IMR-90 (cell line): ENCODE measurements at regions not wholly inside any gene's neighbourhood (a gene's known extent, or its start where the extent isn't known, plus 50 kb on each side); places are given as distances from the start of the nearest gene placed in this dataset.

Experiments used
- ATAC-seq: fragments of 200-7000 bp; cut with Tn5 transposase; 2 replicates; pipeline ENCODE4 v1.9.1; 2020; ENCODE audit warnings: low read depth, mild to moderate bottlenecking, moderate library complexity
- BruUV-seq: library from RNA; stranded (reverse); fragments of 400-500 nt; replicated peaks from 2 replicates; lab custom pipeline; 2021; lab: Mats Ljungman, UMichigan
- CTCF ChIA-PET: fragments of 300-600 bp; formaldehyde crosslinking; extraction: SDS; loops from one replicate; lab custom pipeline; 2021; ENCODE audit warnings: antibody characterized with exemption; lab: Yijun Ruan, JAX
- POLR2A ChIA-PET: fragments of 300-600 bp; sonication (Branson Sonifier 250); formaldehyde crosslinking; loops from one replicate; lab custom pipeline; 2022; ENCODE audit warnings: antibody characterized with exemption; ENCODE audit not compliant: unreplicated experiment; lab: Charles Lee
- DNase-seq: peaks from one replicate; pipeline ENCODE4 v3.0.0; 2013
- H2AFZ ChIP-seq: replicated peaks from 2 replicates; pipeline ENCODE3; 2013; ENCODE audit warnings: low read length, mild to moderate bottlenecking; ENCODE audit not compliant: poor library complexity
- H2AK5ac ChIP-seq: 2 replicates; pipeline ENCODE4 v1.6.1; 2013; ENCODE audit warnings: low read depth, low read length, inconsistent platforms
- H2AK9ac ChIP-seq: replicated peaks from 2 replicates; pipeline ENCODE3; 2013; ENCODE audit warnings: mild to moderate bottlenecking, low read depth, low read length, moderate library complexity; ENCODE audit not compliant: poor library complexity
- H2BK120ac ChIP-seq: 2 replicates; pipeline ENCODE4 v1.6.1; 2013; ENCODE audit warnings: low read depth, low read length, inconsistent platforms
- H2BK15ac ChIP-seq: 3 replicates; pipeline ENCODE4 v1.6.1; 2013; ENCODE audit warnings: low read depth, low read length, inconsistent platforms
- H2BK20ac ChIP-seq: 2 replicates; pipeline ENCODE4 v1.6.1; 2013; ENCODE audit warnings: low read depth, mild to moderate bottlenecking, inconsistent platforms, low read length, moderate library complexity
- H2BK5ac ChIP-seq: 2 replicates; pipeline ENCODE4 v1.6.1; 2013; ENCODE audit warnings: mild to moderate bottlenecking, low read depth, low read length, inconsistent platforms; ENCODE audit not compliant: poor library complexity, severe bottlenecking
- H3K14ac ChIP-seq: replicated peaks from 2 replicates; pipeline ENCODE4 v1.6.1; 2013; ENCODE audit warnings: low read depth, low read length, inconsistent platforms
- H3K18ac ChIP-seq: 2 replicates; pipeline ENCODE4 v1.6.1; 2013; ENCODE audit warnings: low read depth, low read length, control low read depth
- H3K23ac ChIP-seq: 2 replicates; pipeline ENCODE4 v1.6.1; 2013; ENCODE audit warnings: low read depth, low read length, inconsistent platforms
- H3K27ac ChIP-seq: 2 replicates; pipeline ENCODE4 v1.5.1; 2013; ENCODE audit warnings: mild to moderate bottlenecking, control low read depth, low read length; ENCODE audit not compliant: insufficient read depth
- H3K27me3 ChIP-seq: 2 replicates; pipeline ENCODE4 v1.6.1; 2013; ENCODE audit warnings: low read length; ENCODE audit not compliant: control insufficient read depth, insufficient read depth
- H3K36me3 ChIP-seq: 2 replicates; pipeline ENCODE4 v1.6.1; 2013; ENCODE audit warnings: low read length, mixed read lengths; ENCODE audit not compliant: control insufficient read depth, insufficient read depth
- H3K4ac ChIP-seq: 2 replicates; pipeline ENCODE4 v1.6.1; 2013; ENCODE audit warnings: low read depth, low read length, inconsistent platforms
- H3K4me1 ChIP-seq: 2 replicates; pipeline ENCODE4 v1.6.1; 2013; ENCODE audit warnings: low read length, mixed read lengths; ENCODE audit not compliant: control insufficient read depth, insufficient read depth
- H3K4me2 ChIP-seq: 2 replicates; pipeline ENCODE4 v1.6.1; 2013; ENCODE audit warnings: low read depth, mild to moderate bottlenecking, control low read depth, low read length, moderate library complexity
- H3K4me3 ChIP-seq: 2 replicates; pipeline ENCODE4 v1.5.1; 2013; ENCODE audit warnings: low read depth, mild to moderate bottlenecking, control low read depth, low read length, moderate library complexity; ENCODE audit not compliant: insufficient read depth
- H3K56ac ChIP-seq: 2 replicates; pipeline ENCODE4 v1.6.1; 2013; ENCODE audit warnings: low read length, inconsistent platforms; ENCODE audit not compliant: insufficient read depth; ENCODE audit errors: extremely low read depth
- H3K79me1 ChIP-seq, 2 experiments: 2 replicates each; pipeline ENCODE4 v1.6.1; 2013; ENCODE audit warnings: low read length in 2 of 2, inconsistent platforms in 1 of 2, low read depth in 1 of 2
- H3K9ac ChIP-seq: 2 replicates; pipeline ENCODE4 v1.6.1; 2013; ENCODE audit warnings: low read depth, low read length, control low read depth
- H3K9me1 ChIP-seq: 2 replicates; pipeline ENCODE4 v1.6.1; 2013; ENCODE audit warnings: low read length, inconsistent platforms; ENCODE audit not compliant: insufficient read depth
- H3K9me3 ChIP-seq: 2 replicates; pipeline ENCODE4 v1.6.1; 2013; ENCODE audit warnings: low read length; ENCODE audit not compliant: control insufficient read depth, insufficient read depth
- H4K20me1 ChIP-seq: 2 replicates; pipeline ENCODE4 v1.6.1; 2013; ENCODE audit warnings: low read length, inconsistent platforms; ENCODE audit not compliant: insufficient read depth
- H4K5ac ChIP-seq: 2 replicates; pipeline ENCODE4 v1.6.1; 2013; ENCODE audit warnings: mild to moderate bottlenecking, low read depth, low read length, control low read depth
- H4K8ac ChIP-seq, 2 experiments: 2 replicates each; pipeline ENCODE4 v1.6.1; 2013; ENCODE audit warnings: low read depth in 2 of 2, low read length in 2 of 2, control low read depth in 1 of 2, inconsistent platforms in 1 of 2
- H4K91ac ChIP-seq: 2 replicates; pipeline ENCODE4 v1.6.1; 2013; ENCODE audit warnings: low read depth, low read length, inconsistent platforms; ENCODE audit not compliant: insufficient read depth
- ELK1 ChIP-seq: fragments of 150-350 bp; IDR thresholded peaks from 2 replicates; pipeline ENCODE4 v1.6.1; 2016; ENCODE audit warnings: low read depth, mild to moderate bottlenecking, low read length, moderate library complexity, borderline replicate concordance
- MAFK ChIP-seq: IDR thresholded peaks from 2 replicates; pipeline ENCODE4 v1.6.1; 2012; ENCODE audit warnings: low read depth, low read length, improper control_type of control experiment
- MAZ ChIP-seq: IDR thresholded peaks from 2 replicates; pipeline ENCODE4 v1.6.1; 2012; ENCODE audit warnings: low read depth, mild to moderate bottlenecking, low read length, improper control_type of control experiment, moderate library complexity, borderline replicate concordance
- MXI1 ChIP-seq: IDR thresholded peaks from 2 replicates; pipeline ENCODE4 v1.6.1; 2012; ENCODE audit warnings: low read depth, mild to moderate bottlenecking, low read length, moderate library complexity, borderline replicate concordance
- POLR2A ChIP-seq: IDR thresholded peaks from 2 replicates; pipeline ENCODE4 v1.6.1; 2012; ENCODE audit warnings: mild to moderate bottlenecking, low read depth, low read length
- RAD21 ChIP-seq: IDR thresholded peaks from 2 replicates; pipeline ENCODE4 v1.6.1; 2012; ENCODE audit warnings: low read length, improper control_type of control experiment
- SMC3 ChIP-seq: fragments of 150-350 bp; IDR thresholded peaks from 2 replicates; pipeline ENCODE4 v1.6.1; 2016; ENCODE audit warnings: low read depth, mild to moderate bottlenecking, antibody characterized with exemption, low read length, moderate library complexity
- WGBS, 2 experiments: methylation state at CpG; one replicate each; pipeline versions ENCODE4 v1.1.5 to v1.1.7; 2013; ENCODE audit warnings: missing lambda C conversion rate in 2 of 2; ENCODE audit not compliant: insufficient read length in 1 of 2; ENCODE audit errors: extremely low coverage in 2 of 2; 5-methylcytosine and 5-hydroxymethylcytosine counted together
- dilution Hi-C: fragments of 300-500 bp; cut with HindIII; formaldehyde crosslinking; loops from one replicate; pipeline ENCODE4 v1.14.3; 2018; ENCODE audit warnings: low sequenced_read_pairs; ENCODE audit not compliant: unreplicated experiment
- in situ Hi-C: fragments of 300-500 bp; cut with MboI; formaldehyde crosslinking; loops from 3 replicates; pipeline ENCODE4 v1.14.3; 2019; ENCODE audit warnings: low sequenced_read_pairs, inconsistent platforms, mixed read lengths
- intact Hi-C: fragments of 100-400 bp; cut with micrococcal nuclease; formaldehyde crosslinking; loops from 2 replicates; pipeline ENCODE4 v1.10.0; 2022
- TF ChIP-seq, protein P1 (sequence below): conservative IDR thresholded peaks from 2 replicates; pipeline ENCODE4 v1.5.1; 2012; ENCODE audit warnings: mild to moderate bottlenecking, low read depth, low read length, improper control_type of control experiment

DNA sequence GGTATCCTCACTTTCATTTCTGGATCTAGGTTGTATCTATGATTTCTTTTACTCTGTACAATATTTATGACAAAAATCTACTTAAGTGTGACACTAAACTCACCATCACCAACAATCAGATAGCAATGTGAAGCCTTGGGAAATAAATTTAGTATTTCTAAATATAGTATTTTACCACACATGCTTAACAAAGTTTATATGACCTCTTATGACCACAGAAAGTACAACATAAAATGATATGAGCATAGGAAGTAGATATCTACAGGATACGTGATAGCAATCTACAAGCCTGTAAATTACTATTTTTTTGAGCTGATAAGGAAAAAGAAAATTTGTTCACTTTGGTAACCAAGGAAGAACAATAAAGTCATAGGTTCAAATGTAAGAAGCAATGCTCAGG lies 910.4 kb upstream of the CITED2 start:
- Histone ChIP-seq H4K20me1 (no peaks in the 10 kb centered on the region), H3K79me1 (no peaks in the 10 kb centered on the region), H3K23ac (no peak overlapping the region), H2BK120ac (no peak overlapping the region), H2AFZ (no peak overlapping the region), H3K27me3 (no peaks in the 10 kb centered on the region), H3K9me3 (no peaks in the 10 kb centered on the region), H3K4me1 (no peaks in the 10 kb centered on the region), H3K4me3 (no peak overlapping the region), H2AK5ac (no peak overlapping the region), H3K36me3 (no peaks in the 10 kb centered on the region), H2AK9ac (no peak overlapping the region), H3K4me2 (no peak overlapping the region), H4K91ac (no peak overlapping the region), H2BK20ac (no peak overlapping the region), H3K14ac (no peak overlapping the region), H4K8ac (no peak overlapping the region), H2BK5ac (no peak overlapping the region), H3K56ac (no peak overlapping the region), H3K4ac (no peak overlapping the region), H4K5ac (no peak overlapping the region), H3K9ac (no peak overlapping the region), H3K27ac (no peak overlapping the region), H3K9me1 (no peaks in the 10 kb centered on the region), H3K18ac (no peak overlapping the region), H2BK15ac (no peak overlapping the region)
- no CpG with 5 or more reads among the region's 1 CpG for WGBS, 2 experiments
- CTCF ChIA-PET, result no interaction called here
- dilution Hi-C loops, result no loop called here
- intact Hi-C loops, result no loop called here
- POLR2A ChIA-PET, result no interaction called here
- no peak for TF ChIP-seq MXI1
- TF ChIP-seq ELK1, result no peak
- TF ChIP-seq POLR2A, result no peak
- TF ChIP-seq SMC3, result no peak
- TF ChIP-seq RAD21, result no peak
- TF ChIP-seq MAFK, result no peak
- TF ChIP-seq, protein P1, sequence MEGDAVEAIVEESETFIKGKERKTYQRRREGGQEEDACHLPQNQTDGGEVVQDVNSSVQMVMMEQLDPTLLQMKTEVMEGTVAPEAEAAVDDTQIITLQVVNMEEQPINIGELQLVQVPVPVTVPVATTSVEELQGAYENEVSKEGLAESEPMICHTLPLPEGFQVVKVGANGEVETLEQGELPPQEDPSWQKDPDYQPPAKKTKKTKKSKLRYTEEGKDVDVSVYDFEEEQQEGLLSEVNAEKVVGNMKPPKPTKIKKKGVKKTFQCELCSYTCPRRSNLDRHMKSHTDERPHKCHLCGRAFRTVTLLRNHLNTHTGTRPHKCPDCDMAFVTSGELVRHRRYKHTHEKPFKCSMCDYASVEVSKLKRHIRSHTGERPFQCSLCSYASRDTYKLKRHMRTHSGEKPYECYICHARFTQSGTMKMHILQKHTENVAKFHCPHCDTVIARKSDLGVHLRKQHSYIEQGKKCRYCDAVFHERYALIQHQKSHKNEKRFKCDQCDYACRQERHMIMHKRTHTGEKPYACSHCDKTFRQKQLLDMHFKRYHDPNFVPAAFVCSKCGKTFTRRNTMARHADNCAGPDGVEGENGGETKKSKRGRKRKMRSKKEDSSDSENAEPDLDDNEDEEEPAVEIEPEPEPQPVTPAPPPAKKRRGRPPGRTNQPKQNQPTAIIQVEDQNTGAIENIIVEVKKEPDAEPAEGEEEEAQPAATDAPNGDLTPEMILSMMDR, result no peak
- TF ChIP-seq MAZ, result no peak
- no TSS peak for BruUV-seq
- DNase-seq (no peak), ATAC-seq (no peak)
- in situ Hi-C loops, result no loop called here
